ENCODE measurements at regions not wholly inside any gene's neighbourhood (a gene's known extent, or its start where the extent isn't known, plus 50 kb on each side); places are given as distances from the start of the nearest gene placed in this dataset.

GRCh38 chr12:127231371-127231770 lies 1035.6 kb upstream of the TMEM132C start:
- DNase-seq (ENCODE audit: low spot score) = no peak

- DNase-seq (ENCODE audit: low spot score) = no peak
Observed at GRCh38 chr12:127233016-127233415, 1034.0 kb upstream of the TMEM132C start.

GRCh38 chr12:127235761-127236160 lies 1031.2 kb upstream of the TMEM132C start:
- DNase-seq (ENCODE audit: low spot score) = peak; percentile 85

GRCh38 chr12:127236491-127236890 lies 1030.5 kb upstream of the TMEM132C start:
- no peak for DNase-seq (ENCODE audit: low spot score)

GRCh38 chr12:127237151-127237550 lies 1029.8 kb upstream of the TMEM132C start:
- no peak for DNase-seq (ENCODE audit: low spot score)

- peak; percentile 30 for DNase-seq (ENCODE audit: low spot score)
Observed at GRCh38 chr12:127238107-127238506, 1028.9 kb upstream of the TMEM132C start.

GRCh38 chr12:127239781-127240180 lies 1027.2 kb upstream of the TMEM132C start:
- DNase-seq (ENCODE audit: low spot score) = no peak

GRCh38 chr12:127240249-127240929 lies 1026.6 kb upstream of the TMEM132C start:
- peak; percentile 57 for DNase-seq (ENCODE audit: low spot score)

GRCh38 chr12:127241072-127241817 lies 1025.7 kb upstream of the TMEM132C start:
- DNase-seq (ENCODE audit: low spot score) = peak; percentile 91

GRCh38 chr12:127245009-127245408 lies 1022.0 kb upstream of the TMEM132C start:
- DNase-seq (ENCODE audit: low spot score) = peak; percentile 50

- peak; percentile 89 for DNase-seq (ENCODE audit: low spot score)
Observed at GRCh38 chr12:127245437-127245836, 1021.5 kb upstream of the TMEM132C start.

- DNase-seq (ENCODE audit: low spot score) = no peak
Observed at GRCh38 chr12:127247937-127248336, 1019.0 kb upstream of the TMEM132C start.

- DNase-seq (ENCODE audit: low spot score) = no peak
Observed at GRCh38 chr12:127249428-127249827, 1017.5 kb upstream of the TMEM132C start.

GRCh38 chr12:127253797-127254327 lies 1013.1 kb upstream of the TMEM132C start:
- DNase-seq (ENCODE audit: low spot score) = no peak

GRCh38 chr12:127254420-127254955 lies 1012.5 kb upstream of the TMEM132C start:
- DNase-seq (ENCODE audit: low spot score) = peak; percentile 27

GRCh38 chr12:127257366-127257935 lies 1009.5 kb upstream of the TMEM132C start:
- peak; percentile 55 for DNase-seq (ENCODE audit: low spot score)

- DNase-seq (ENCODE audit: low spot score) = no peak
Observed at GRCh38 chr12:127260531-127260930, 1006.4 kb upstream of the TMEM132C start.

- no peak for DNase-seq (ENCODE audit: low spot score)
Observed at GRCh38 chr12:127260999-127261398, 1006.0 kb upstream of the TMEM132C start.

GRCh38 chr12:127262615-127263014 lies 1004.4 kb upstream of the TMEM132C start:
- no peak for DNase-seq (ENCODE audit: low spot score)

GRCh38 chr12:127263621-127264020 lies 1003.3 kb upstream of the TMEM132C start:
- peak; percentile 61 for DNase-seq (ENCODE audit: low spot score)

- DNase-seq (ENCODE audit: low spot score) = no peak
Observed at GRCh38 chr12:127267128-127267527, 999.8 kb upstream of the TMEM132C start.

GRCh38 chr12:127268213-127268612 lies 998.8 kb upstream of the TMEM132C start:
- DNase-seq (ENCODE audit: low spot score) = no peak
